SK-N-MC (cell line): ENCODE measurements at regions not wholly inside any gene's neighbourhood (a gene's known extent, or its start where the extent isn't known, plus 50 kb on each side); places are given as distances from the start of the nearest gene placed in this dataset.

ENCODE experiments used
- EZH2 ChIP-seq: fragments of 200-600 bp; sonication (generic); IDR thresholded peaks from one replicate; pipeline ENCODE4 v1.6.1; 2017; ENCODE audit warnings: antibody characterized with exemption
- FOXP2 ChIP-seq: optimal IDR thresholded peaks from 2 replicates; pipeline ENCODE3; 2011; ENCODE audit warnings: mild to moderate bottlenecking, moderate library complexity; ENCODE audit not compliant: insufficient read depth; ENCODE audit errors: extremely low read length, control extremely low read depth
- POLR2AphosphoS5 ChIP-seq: IDR thresholded peaks from 2 replicates; pipeline ENCODE4 v1.6.1; 2012; ENCODE audit warnings: mild to moderate bottlenecking, low read depth, low read length, borderline replicate concordance

- TF ChIP-seq EZH2: no peak
- TF ChIP-seq POLR2AphosphoS5: no peak
- no peak for TF ChIP-seq FOXP2
Measured at GRCh38 chr3:157956176-157956575, 150.0 kb downstream of the SHOX2 start.
